DMS53 treated with DMSO at 0.1 percent for 48 hours (cell line): ENCODE measurements at regions not wholly inside any gene's neighbourhood (a gene's known extent, or its start where the extent isn't known, plus 50 kb on each side); places are given as distances from the start of the nearest gene placed in this dataset.
A peak's percentile ranks its signal among the peaks of the same experiment; 100 is the strongest.

Experiments
- DNase-seq: peaks from one replicate; lab custom pipeline; 2025; ENCODE audit not compliant: unreplicated experiment; lab: John Stamatoyannopoulos, UW

DNA sequence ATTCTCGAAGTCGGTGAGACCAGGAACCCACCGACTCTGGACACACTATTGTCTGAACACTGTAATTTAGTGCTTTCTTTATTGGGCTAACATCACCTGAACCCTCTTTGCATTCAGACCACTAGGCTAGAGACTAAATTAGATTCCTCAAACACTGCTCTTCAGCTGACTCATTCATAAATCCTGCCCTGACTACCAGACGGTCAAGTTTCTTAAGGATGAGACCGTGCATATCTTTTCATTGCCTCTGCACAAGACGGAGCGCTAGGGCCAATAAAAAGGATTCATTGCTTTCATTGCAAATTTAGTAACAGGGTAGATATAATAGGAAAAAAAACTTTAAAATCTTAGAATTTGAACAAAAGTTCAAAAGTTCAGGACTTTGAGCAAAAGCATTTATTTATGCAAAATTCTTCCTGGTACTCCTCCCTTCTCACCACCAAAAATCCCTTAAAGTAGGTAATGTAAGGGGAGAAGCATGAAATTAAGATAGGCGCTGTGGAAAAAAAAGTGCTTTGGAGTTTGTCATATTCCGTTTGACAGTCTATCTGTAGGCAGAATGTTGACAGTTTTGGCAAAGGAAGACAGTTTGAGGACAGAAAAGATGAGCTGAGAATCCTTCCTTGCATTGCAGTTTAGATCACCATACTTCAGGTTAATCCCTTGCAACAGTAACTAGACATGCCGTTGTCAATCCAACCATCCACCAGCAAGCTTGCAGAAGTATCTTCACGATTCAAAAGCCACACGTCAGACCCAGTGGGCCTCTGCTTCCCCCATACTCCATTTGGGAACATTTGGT, 328.6 kb upstream of the JARID2 start:
- DNase-seq: no peak

GRCh38 chr6:14918200-14918907, 327.5 kb upstream of the JARID2 start:
- no peak for DNase-seq

DNA sequence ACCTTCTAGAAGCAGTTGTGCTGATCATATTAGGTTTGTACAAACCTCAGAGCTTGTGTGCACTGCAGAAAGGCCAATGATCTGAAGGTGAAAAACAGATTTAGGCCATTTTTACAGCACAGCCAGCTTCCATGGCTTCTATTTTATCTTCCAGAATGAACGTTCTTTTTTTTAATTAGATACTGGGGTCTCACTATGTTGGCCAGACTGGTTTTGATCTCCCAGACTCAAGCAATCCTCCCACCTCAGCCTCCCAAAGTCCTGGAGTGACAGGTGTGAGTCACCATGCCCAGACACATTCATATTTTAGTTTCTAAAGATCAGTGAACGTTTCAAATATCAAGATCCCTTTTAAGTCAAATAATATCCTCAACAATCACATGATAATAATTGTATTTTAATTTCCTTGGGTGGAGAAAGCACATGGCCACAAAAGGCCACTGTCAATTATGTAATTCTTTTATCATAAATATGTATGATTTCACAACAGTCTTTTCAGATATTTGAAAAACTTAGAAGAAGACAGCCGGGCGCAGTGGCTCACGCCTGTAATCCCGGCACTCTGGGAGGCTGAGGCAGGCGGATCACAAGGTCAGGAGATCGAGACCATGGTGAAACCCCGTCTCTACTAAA, 326.7 kb upstream of the JARID2 start:
- DNase-seq: no peak

GRCh38 chr6:14920276-14920675, 325.6 kb upstream of the JARID2 start:
- no peak for DNase-seq

DNA sequence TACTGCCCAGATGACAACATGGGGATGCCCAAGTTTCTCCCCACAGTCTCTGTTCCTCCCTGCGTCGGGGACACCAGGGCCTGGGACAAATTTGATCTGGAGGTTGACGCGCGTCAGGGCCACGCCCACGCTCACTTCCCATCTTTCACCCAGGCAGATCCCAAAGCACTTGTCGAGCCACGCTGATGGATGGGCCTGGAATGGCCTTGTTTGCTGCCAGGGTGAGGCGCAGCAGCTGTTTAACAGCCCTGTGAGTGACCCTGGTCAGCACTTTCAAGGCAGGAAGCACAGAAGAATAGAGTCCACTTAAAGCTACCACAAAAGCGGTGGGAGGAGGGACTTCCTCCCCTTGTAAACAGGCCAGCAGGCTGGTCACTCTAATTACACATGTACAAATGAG, 324.7 kb upstream of the JARID2 start:
- DNase-seq: peak; percentile 1

- no peak for DNase-seq
Measured at GRCh38 chr6:14921878-14922671, 323.8 kb upstream of the JARID2 start.

DNA sequence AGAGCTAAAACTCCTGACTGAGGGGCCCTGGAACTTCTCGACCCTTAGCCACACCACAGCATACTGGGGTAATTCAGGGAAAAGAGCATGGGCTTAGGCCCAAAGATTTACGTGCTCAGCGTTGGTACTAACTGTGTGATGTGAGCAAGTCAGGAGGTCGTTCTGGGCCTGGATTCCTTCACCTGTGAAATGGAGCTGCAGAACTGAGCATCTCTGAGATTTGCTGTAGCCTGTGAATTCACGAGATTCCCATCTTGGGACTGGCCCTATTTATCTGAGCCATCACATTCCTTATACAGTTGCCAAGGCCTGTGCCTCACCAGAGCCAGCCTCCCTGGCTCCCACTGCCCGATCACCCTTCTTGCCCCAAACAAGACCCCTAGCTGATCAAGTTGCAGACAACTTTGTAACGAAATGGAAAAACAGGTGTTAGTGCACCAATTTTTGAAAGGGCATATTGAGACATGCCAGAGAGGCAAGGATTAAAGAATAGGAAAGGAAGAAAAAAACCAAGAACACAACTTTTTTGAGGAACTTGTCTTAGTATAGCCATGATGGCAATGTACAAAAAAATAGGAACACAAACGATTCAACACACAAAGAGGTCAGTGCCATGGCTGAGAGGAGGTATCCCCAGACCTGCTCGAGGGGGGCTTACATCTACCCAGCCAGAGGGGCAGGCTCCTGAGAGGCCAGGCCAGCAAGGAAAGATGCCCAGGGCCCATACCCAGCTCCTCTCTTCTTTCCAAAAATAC, 323.0 kb upstream of the JARID2 start:
- no peak for DNase-seq

DNA sequence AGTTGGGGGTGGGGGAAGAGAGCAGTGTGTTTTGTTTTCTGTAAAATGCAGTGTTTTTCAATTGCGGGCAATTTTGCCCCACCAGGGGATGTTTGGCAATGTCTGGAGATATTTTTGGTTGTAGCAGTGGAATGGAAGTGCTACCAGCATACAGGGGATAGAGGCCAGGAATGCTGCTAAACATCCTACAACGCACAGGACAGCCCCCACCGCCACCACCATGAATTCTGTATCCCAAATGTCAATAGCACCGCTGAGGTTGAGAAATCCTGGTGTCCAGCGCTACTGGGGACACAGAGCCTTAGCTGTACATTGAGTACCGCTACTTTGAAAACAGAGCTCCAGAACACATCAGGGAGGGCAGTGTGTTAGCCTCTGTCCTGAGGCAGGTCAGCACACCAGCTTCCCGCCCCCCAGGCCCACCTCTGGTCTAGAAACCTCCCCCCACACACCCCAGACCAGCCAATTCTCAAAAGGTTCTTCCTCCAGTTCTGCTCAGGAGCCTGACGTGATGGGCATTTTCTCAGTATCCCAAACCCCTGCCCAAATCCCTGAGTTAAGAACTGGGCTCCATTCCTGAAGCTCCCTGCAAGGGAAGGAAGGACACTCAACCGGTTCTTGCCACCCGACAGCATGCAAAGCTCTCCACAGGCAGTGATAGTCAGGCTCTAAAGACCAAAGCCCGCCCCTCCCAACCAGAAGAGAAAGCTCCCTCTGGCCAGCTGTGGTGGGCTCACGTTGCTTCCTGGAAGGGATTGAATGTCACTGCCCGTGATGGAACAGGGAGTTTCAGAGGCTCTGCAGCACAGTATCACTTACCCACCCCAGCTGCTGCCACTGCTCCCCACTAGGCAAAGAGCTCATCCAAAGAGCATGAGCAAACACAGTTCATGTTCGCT, 321.5 kb upstream of the JARID2 start:
- peak; percentile 24 for DNase-seq

DNA sequence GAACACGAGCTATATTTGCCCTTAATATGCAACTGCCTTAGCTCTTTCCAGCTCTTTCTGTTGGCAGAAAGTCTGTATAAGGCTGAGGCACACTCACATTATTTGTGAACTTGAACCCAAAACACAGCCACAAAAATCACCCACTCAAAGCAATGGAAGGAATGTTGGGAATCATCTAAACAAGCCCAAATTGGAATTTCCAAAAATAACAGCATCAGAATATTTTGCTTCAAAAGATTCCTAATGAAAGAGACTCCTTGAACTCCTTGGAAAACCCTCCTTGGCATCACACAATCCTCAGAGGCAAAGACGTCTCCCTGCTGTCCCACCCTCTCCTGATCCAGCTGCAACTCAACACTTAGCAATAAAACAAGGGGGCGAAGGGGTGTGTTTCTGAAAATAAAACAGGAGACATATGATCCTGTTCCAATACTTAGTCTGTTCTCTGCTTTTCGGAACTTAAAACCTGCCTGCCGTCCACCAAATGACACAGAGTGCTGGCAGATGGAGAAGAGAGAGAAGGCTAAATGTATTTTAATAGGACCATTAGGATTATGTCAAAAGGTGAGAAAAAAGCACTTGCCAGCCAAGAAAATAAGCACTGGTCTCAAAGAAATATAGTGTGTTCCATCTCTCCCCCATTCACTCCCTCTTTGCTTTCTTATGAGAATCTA, 320.7 kb upstream of the JARID2 start:
- no peak for DNase-seq

DNA sequence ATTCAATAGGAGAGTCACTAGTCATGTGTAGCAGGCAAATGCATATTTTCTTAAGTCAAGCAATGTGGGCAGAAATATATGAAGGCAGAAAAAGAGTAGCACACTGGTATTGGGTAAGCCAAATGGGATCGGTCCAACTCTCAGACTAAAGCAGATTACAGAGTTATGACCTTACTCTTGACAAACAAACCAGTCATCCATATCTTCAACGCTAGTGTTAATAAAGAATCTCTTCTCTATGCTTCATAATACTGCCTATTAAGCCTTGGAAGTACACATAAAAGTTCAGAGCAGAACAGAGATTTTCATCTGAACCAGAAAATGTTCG, 320.2 kb upstream of the JARID2 start:
- no peak for DNase-seq

- no peak for DNase-seq
Measured at GRCh38 chr6:14927398-14927797, 318.5 kb upstream of the JARID2 start.

DNA sequence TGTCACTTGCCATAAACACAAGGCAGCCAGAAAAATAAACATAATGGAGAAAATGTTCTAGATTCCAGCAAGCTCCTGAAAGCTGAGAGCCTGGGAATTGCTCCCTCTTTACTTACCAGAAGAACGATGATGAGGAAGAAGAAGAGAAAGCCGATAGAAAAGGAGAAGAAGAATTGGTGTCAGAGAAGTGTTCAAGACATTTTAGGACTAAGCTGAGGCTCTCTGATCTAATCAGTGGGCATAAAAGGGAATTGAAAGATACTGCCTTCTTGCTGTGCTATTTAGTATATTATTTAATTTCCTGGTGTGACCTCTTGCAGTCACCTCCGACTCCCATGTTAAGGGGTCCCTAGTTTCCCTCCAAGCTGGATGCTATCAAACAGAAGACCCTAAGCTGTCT, 316.6 kb upstream of the JARID2 start:
- DNase-seq: no peak

- DNase-seq: no peak
Measured at GRCh38 chr6:14930366-14930989, 315.4 kb upstream of the JARID2 start.

GRCh38 chr6:14932485-14933182, 313.2 kb upstream of the JARID2 start:
- DNase-seq: no peak

- no peak for DNase-seq
Measured at GRCh38 chr6:14933183-14933544, 312.7 kb upstream of the JARID2 start.

- no peak for DNase-seq
Measured at GRCh38 chr6:14934013-14934412, 311.9 kb upstream of the JARID2 start.

GRCh38 chr6:14934844-14935243, 311.0 kb upstream of the JARID2 start:
- DNase-seq: no peak

GRCh38 chr6:14936861-14937260, 309.0 kb upstream of the JARID2 start:
- no peak for DNase-seq
